DMS114 treated with DMSO at 0.1 percent for 48 hours (cell line): ENCODE measurements at regions not wholly inside any gene's neighbourhood (a gene's known extent, or its start where the extent isn't known, plus 50 kb on each side); places are given as distances from the start of the nearest gene placed in this dataset.
"Not testable (repeated sequence)": the region's sequence is repeated elsewhere in the genome, so short reads cannot be mapped to it uniquely, and the experiment has no call there.

Experiments
- DNase-seq: peaks from one replicate; lab custom pipeline; 2025; ENCODE audit not compliant: unreplicated experiment; lab: John Stamatoyannopoulos, UW

DNA sequence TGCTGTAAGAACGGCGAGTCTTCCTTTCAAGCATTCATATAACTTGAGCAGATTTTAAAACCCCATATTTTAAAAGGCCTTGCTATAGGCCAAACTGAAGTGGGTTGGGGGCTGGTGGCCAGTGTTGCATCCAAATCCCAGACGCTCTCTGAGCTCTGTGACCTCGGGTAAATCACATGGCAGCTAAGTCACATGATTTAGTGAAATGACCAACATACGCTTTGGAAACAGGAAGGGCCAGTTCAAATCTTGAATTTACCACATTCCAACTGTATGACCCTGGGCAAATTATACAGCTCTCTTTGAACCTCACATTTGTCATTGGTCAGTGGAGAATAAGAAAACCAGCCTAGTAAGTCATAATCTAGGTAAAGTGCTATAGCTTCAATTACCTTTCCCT is 519.3 kb downstream of the HAPSTR1 start:
- DNase-seq: no peak

DNA sequence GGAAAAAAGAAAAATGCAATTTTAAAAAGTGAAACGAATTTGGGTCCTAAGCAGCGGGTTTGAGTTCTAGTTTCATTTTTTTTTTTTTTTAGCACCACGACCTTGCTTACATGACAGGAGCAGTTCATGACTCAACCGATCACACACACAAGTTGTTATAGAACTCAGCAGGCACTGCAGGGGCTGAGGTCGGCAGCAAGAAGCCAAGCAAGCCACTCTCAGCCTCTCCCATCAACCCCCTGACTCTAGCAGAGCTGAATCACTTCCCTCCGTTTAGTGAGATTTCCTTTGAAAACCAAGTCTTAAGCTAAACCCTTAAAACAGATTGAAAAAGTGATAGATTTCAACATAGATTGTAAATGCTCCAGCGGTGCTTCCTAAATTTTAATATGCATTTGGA is 520.8 kb downstream of the HAPSTR1 start:
- DNase-seq: no peak

DNA sequence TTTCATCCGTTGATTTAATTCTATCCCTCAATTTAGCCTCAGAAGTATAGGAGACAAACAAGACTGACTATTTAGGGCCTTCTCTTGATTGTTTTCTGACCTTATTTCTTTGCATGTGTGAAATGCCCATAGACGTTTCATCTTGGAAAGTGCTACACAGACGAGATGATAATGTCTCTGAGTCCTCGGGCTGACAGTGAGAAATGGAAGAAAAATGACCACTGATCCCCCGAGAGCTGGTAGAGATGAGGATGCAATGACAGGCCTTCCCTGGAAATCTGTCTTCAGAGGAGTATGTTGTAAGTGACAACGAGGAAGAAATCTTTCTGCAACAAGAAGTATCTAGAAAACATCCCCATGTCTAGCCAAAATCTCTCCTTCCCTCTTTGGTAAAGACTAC is 522.9 kb downstream of the HAPSTR1 start:
- DNase-seq: no peak

DNA sequence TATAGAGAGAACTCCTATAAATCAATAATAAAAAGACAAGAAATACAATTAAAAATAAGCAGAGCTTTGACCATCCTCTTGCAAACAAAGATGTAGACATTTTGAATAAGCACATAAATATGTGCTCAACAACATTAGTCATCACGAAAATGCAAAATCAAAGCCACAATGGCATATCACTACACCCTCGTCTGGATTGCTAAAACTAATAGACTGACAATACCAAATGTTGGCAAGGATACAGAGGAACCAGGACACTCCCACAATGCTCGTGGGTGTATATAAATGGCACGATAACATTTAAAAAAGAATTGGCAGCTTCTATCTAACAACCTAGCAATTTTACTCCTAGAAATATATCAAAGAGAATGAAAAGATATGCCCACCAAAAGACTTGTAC is 530.8 kb downstream of the HAPSTR1 start:
- DNase-seq: no peak

DNA sequence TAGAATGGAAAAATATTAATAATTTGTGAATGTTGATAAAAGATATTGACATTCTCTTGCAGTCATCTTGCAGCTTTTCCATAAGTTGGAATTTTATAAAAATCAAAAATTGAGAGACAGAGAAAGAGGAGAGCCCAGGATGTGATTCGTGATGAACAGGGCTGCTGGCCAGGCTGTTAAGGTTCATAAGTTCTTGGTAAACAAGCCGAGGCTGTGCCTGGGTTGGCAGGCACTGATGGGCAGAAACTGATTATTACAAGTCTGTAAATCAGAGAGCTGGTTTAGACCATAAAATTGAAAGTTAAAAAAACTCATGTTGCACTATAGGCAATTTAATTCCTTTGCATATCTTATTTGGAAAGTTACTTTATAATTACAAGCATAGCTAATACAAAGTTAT is 533.7 kb downstream of the HAPSTR1 start:
- DNase-seq: no peak

DNA sequence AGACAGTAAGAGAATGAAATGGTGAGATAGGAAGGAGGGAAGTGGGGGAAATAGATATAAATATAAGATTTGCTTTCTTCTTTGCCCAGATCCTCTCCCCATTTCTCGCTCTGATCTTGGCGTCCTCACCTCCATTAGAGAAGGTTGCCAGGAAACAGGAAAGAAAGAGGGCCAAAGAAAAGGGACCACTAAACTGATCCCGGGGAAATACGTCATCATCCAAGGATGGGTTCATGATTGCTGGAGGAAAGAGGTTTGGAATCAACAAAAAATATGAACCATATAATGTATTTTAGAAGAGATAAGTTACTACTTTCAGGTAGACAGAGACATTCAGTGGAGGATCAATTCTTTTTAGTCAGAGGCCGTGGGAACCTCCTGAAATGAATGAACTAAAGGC is 536.0 kb downstream of the HAPSTR1 start:
- DNase-seq: no peak

DNA sequence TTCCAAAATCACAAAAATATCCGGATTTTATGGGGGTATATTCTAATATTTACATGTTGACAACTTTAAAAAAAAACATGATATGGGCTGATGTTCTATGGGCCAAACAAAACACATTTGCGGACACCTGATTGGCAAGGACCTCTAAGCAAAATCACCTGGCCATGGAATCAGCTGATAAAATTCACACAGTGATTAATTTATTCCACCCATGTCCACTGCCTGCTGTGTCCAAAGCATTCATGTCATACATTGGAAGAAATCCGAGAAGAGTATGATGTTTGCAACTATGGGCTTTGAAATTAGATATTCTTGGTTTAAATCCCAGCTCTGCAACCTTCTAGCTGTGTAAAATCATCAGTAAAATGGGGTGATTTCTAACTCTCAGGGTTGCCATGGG is 538.7 kb downstream of the HAPSTR1 start:
- DNase-seq: no peak

DNA sequence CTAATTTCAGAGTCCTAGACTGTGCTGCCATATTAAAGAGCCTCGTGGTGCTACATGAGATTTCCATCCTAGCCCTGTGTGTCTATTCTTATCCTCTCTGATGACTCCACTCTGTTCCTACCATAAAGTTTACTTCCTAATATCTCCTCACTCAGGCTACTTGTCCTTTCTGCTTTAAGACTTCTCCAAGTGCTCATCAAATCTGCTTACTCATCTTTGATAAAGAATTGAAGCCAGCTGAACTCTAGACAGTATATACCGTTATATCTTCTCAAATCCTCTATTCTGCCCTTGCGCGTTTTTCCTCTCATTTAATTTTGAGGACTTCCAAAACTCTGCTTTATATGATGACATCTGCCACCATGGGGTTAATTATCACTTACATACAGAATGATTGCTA is 539.5 kb downstream of the HAPSTR1 start:
- no peak for DNase-seq

DNA sequence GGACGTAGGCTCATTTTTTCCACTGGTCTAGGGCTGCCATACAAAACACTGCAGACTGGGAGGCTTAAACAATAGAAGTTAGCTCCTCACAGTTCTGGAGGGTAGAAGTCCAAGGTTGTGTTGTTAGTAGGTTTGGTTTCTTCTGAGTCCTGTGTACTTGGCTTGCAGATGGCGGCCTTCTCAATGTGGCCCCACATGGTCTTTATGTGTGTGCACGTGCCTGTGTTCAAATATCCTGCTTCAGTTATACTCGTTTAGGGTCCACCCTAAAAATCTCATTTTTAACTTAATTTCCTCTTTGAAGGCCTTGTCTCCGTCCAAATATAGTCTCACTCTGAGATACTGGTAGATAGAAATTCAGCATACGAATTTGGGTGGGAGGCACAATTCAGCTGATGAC is 542.4 kb downstream of the HAPSTR1 start:
- no peak for DNase-seq

DNA sequence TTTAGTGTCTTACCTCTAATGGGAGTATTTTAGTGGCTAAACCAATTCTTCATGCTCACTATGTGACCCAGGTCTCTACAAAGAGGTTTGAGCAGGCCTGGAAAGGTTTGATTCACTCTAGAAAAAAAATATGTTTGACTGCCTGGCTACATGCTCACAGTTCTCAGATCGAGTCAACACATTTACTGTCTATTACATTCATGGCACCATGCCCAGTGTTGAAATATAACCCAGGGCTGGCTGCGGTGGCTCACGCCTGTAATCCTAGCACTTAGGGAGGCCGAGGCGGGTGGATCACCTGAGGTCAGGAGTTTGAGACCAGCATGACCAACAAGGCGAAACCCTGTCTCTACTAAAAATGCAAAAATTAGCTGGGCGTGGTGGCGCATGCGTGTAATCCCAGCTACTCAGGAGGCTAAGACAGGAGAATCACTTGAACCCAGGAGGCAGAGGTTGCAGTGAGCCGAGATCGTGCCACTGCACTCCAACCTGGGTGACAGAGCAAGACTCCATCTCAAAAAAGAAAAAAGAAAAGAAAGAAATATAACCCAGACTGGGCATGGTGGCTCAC is 543.8 kb downstream of the HAPSTR1 start:
- DNase-seq: not testable (repeated sequence)

DNA sequence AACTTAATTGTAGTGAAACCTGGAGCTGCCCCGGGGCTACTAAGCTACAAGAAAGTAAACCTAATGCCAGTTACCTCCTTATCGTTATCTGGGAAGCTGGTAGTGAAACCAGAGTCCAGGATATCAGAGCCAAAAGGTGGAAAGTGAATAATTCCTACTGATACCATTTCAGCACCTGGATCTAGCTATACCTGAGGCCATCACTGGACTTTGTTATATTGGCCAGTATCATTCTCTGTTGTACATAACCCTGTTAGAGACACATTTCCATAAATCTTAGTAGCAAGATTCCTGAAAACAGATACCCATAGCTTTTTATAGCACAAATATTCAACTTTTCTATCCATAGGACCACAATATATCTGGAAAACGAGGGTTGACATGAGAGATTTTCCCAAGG is 538.0 kb downstream of the GRIN2A start:
- DNase-seq: no peak

DNA sequence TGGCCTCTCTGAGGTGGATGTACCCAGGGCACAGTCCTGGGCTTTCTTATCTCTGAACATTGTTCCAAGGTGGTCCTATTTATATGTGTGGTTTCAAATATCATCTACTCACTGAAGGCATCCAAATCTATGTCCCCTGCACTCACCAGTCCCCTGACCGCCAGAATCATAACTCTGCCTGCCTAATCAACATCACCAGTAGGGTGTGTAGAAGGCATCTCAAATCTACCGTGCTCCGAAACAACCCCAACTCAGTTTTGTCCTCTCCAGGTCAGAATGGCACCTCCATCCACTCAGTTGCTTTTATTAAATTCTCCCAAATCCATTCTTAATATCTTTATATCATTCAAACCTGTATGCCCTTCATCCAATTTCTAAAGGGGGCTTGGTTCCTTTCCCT is 536.3 kb downstream of the GRIN2A start:
- DNase-seq: no peak

DNA sequence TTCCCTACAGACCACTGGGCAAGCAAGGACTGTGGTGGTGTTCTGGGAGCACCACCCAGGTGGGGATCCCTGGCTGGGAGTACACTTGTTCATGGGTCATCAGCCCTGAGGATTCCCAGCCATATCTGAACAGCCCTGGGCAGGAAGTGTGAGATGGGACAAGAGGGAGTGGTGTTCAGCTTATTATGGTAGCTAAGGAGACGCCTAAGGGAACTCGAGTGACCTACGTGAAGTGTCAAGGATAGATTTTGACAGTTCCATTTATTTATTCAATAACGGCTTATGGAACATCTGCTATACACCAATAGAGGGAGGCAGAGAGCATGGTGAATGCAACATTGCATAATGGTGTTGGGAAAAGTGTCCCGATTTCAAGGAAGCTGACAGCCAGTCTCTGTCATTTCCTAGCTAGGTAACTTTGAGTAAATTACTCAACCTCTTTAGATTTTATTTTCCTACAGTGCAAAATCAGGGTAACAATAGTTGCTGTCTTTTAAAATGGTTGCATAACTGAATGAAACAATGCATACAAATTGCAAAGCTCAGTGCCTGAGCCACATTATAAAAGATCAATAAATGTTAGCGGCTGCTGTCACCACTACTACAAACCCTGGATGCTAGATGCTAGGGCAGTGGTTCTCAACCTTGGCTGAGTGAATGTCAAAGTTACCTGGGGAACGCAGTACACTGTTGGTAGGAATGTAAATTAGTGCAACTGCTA is 534.1 kb downstream of the GRIN2A start:
- DNase-seq: peak; percentile 11

DNA sequence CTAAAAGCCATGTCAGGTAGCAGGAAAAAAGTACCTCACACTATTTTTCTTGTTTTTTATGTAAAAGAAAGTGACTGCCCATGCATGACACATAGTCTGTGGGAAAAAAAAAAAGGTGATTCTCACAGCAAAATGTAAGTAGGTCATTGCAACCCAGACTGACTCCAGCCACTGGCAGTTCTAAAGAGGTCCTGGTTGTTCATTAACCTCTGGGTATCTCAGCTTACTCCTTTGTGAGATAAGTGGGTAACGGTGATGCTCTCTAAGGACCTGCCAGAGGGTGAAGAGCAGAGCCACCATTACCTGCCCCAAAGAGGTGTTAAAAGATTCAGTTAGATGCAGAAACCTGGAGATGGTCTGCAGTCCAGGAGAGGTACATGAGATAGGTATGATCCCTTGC is 531.9 kb downstream of the GRIN2A start:
- DNase-seq: no peak

DNA sequence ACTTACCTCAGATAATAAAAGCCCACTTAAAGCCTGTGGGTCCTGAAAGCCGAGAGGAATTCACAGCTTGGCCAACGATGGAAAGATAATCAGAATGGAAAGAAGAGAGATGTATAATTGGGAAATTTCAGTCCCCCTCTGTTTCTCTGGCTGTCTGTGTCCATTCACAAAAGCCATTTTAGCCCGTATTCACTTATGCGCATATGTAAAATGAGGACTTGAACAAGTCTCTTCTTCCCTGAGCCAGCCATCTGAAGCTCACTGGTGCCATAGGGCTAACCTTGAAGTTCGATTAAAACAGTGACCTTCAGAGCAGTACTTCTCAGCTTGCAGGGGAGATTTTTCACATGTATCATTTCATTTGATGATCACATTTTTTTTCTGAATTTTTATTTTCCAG is 527.2 kb downstream of the GRIN2A start:
- no peak for DNase-seq

DNA sequence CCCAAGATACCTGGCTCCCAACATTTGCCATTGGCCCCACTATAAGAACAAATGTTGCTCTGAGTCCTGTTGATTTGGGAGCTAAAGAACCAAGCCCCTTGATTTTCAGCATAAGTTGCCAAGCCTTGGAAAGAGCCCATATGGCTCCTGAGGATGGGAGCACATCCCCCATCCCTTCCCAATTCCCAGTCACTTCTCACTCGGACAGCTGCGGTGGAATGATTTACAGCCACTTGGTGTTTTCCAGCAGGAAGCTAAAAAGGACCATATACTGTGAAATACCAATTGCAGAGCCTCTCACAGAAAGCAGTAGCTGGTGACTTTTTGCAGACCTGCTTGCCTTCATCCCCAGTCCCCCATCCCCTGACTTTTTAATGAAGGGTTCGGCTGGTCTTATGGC is 524.6 kb downstream of the GRIN2A start:
- no peak for DNase-seq

DNA sequence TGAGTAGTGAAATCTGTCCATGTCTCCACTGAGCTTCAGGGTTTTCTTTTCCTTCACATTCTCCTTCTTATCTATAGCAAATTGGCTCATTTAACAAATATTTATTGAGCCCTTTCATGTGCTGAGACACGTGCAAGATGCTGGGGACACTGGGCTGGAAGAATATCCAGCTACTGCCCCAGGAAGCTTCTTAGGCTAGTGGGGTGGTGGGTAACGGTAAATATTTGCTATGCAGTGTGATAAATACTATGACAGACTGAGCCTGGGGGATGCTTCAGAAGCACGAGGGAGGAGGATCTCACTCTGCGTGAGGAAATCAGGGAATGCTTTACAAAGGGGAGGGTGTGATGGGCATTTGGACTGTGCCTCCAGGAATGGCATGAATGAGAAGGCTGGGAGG is 524.1 kb downstream of the GRIN2A start:
- DNase-seq: no peak

DNA sequence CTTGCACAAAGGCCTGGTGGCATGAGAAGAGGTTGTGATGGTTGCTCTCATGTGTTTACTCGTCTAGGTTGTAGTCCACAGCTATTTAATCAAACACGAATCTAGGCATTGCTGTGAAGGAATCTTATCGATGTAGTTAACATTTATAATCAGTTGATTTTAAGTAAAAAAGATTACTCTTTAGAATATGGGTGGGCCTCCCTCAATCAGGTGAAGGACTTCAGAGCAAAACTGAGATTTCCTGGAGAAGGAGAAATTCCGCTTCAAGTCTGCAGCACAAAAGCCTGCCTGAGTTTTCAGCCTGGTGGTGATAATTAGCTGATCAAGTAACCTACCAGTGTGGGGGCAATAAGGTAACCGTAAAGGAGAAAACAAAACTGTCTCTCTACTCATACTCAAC is 523.6 kb downstream of the GRIN2A start:
- DNase-seq: no peak

DNA sequence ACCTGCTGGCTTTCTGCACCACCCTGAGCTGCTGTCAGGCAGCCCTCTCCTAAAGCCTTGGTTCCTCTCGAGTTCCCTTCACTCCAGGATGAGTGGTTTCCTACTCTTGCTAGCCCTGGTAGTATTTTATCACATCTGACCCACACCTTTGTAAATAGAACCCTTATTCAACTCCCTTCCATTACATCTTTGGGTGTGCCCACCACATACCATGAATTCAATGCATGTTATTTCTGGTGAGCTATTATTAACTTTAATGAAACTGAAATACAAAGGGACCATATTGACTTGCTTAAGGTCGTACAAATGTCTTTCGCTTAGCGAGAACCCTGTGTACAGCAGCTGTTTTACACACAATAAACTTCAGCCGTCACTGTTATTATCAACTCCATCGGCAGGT is 521.3 kb downstream of the GRIN2A start:
- no peak for DNase-seq

DNA sequence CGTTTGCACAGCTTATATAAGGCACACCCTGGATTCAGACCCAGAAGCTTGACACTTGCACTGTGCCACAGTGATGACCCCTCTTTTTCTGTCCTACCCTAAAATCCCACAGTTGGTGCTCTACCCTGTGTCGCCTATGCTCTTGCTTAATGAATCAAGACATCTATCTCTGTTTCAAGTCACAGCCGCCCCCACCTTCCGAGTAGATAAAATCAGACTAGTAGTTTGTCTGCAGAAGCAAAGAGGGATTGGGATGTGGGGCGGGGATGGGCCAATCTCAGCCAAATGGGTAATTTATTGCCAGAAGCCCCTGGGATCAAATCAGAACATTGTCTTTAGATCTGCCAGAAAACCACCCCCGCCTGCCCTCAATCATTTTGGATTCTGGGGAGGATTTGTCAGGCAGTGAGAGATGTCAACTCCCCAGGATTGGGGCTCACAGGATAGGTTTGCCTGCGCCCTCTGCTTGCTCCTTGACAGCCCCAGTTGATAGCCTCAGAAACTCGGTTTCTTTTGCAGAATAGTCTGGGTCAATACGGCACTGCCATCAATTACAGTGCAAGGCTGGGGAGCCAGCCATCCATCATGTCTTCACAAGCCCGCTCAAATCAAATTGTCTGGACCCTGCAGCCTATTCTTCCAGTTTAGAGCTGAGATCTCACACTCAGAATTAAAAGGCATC is 520.8 kb downstream of the GRIN2A start:
- DNase-seq: no peak

DNA sequence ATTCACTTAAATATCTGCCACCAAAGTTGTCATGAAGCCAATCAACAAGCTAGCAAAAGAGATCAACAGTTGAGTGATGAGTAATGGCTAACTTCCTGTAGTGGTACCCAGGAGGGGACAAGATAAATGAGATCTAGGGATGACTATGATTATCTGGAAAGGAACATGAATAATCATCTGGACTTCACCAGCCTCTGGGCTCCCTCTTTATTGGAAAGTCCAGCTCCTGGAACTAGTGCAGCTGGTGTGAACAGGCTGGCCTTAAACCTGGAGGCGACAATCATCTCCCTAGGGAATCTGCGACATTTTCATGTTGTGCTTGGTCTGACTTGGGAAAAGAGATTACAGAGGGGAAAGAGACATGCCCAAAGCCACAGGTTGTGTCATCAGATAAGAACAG is 518.6 kb downstream of the GRIN2A start:
- DNase-seq: no peak

DNA sequence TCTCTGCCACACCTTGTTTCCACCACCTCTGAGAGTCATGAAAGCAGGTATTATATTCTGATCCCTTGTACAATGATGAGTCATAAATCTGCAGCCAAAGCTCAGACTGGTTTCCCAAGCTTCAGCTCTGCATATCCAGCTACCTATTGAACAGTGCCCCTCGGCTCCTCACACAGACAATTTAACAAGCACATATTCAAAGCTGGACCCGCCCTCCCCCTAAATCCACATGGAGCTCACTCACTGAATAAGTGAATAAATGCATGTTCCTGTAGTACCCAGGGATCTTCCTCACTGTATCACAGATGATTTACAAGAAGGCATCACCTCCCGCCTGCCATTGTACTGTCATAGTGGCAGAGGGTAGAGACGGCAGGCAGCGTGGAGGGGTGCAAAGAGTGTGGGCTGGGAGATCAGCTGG is 516.4 kb downstream of the GRIN2A start:
- no peak for DNase-seq
